ENCODE measurements at regions not wholly inside any gene's neighbourhood (a gene's known extent, or its start where the extent isn't known, plus 50 kb on each side); places are given as distances from the start of the nearest gene placed in this dataset.

GRCh38 chr4:138052806-138053632 lies 189.1 kb downstream of the SLC7A11 start:
- ATAC-seq (no peak), DNase-seq (ENCODE audit: low spot score) (no peak)
- H3K27ac Mint-ChIP-seq, result no peak overlapping the region
- no peak overlapping the region for H3K4me3 Mint-ChIP-seq
- peaks cover 28% of the 10 kb centered on the region for H3K4me1 Mint-ChIP-seq
- H3K27me3 Mint-ChIP-seq (ENCODE audit: low read depth), result no peaks in the 10 kb centered on the region
- TF ChIP-seq PREB (CRISPR knock-in tag; IDR thresholded peaks at IDR 0.05; ENCODE audit: borderline replicate concordance) (no peak), MAX (CRISPR knock-in tag; IDR thresholded peaks at IDR 0.05) (no peak), ZNF532 (CRISPR knock-in tag; IDR thresholded peaks at IDR 0.05; ENCODE audit: borderline replicate concordance) (no peak), E2F4 (CRISPR knock-in tag; IDR thresholded peaks at IDR 0.05; ENCODE audit: borderline replicate concordance, low read depth) (no peak), AFF4 (CRISPR knock-in tag; IDR thresholded peaks at IDR 0.05; ENCODE audit: borderline replicate concordance) (no peak)
- CTCF ChIA-PET, result interaction anchor here (1.7 kb wide), 1 partner anchor 37 kb away, joined by 5 read pairs; no protein-coding TSS in a partner anchor
- peaks cover 14% of the 10 kb centered on the region for H3K9me3 Mint-ChIP-seq
- H3K36me3 Mint-ChIP-seq, result peaks cover 7% of the 10 kb centered on the region
- POLR2A ChIA-PET, result no interaction called here

GRCh38 chr4:138051157-138051556 lies 191.0 kb downstream of the SLC7A11 start:
- no peak for DNase-seq (ENCODE audit: low spot score)
- Mint-ChIP-seq H3K27me3 (ENCODE audit: low read depth) (no peaks in the 10 kb centered on the region), H3K4me3 (no peak overlapping the region), H3K9me3 (peaks cover 14% of the 10 kb centered on the region), H3K4me1 (peaks cover 47% of the 10 kb centered on the region), H3K27ac (no peak overlapping the region), H3K36me3 (peaks cover 7% of the 10 kb centered on the region)
- no peak for ATAC-seq
- POLR2A ChIA-PET, result no interaction called here
- CTCF ChIA-PET, result interaction anchor here (0.7 to 1.5 kb wide), 5 partner anchors 11 to 629 kb away, joined by 3 to 8 read pairs (median 3); no protein-coding TSS in a partner anchor
- TF ChIP-seq MYBL2 (CRISPR knock-in tag; IDR thresholded peaks at IDR 0.05), result no peak
- TF ChIP-seq ETV6 (CRISPR knock-in tag; IDR thresholded peaks at IDR 0.05), result no peak
- TF ChIP-seq JUN (CRISPR knock-in tag; IDR thresholded peaks at IDR 0.05), result no peak
- no peak for TF ChIP-seq E2F5 (CRISPR knock-in tag; IDR thresholded peaks at IDR 0.05)
- no peak for TF ChIP-seq ZNF281 (CRISPR knock-in tag; IDR thresholded peaks at IDR 0.05)
- no peak for TF ChIP-seq ATF1 (CRISPR knock-in tag; IDR thresholded peaks at IDR 0.05)
- TF ChIP-seq ZSCAN18 (CRISPR knock-in tag; IDR thresholded peaks at IDR 0.05), result no peak
- no peak for TF ChIP-seq NFATC4 (CRISPR knock-in tag; IDR thresholded peaks at IDR 0.05)
- no peak for TF ChIP-seq IRF2 (CRISPR knock-in tag; IDR thresholded peaks at IDR 0.05; ENCODE audit: borderline replicate concordance, low read depth)
